ENCODE measurements at regions not wholly inside any gene's neighbourhood (a gene's known extent, or its start where the extent isn't known, plus 50 kb on each side); places are given as distances from the start of the nearest gene placed in this dataset.

- TF ChIP-seq CBX8 (IDR thresholded peaks at IDR 0.05; ENCODE audit: borderline replicate concordance, low read depth, low read length) (no peak), BACH1 (IDR thresholded peaks at IDR 0.05; ENCODE audit: low read length) (no peak), SAP30 (IDR thresholded peaks at IDR 0.05; ENCODE audit: insufficient read depth, insufficient replicate concordance, low read length) (no peak), HDAC6 (IDR thresholded peaks at IDR 0.05; ENCODE audit: low read depth, low read length) (no peak)
Measured at GRCh38 chr2:241947401-241947800, 77.9 kb downstream of the RTP5 start (continued).

Measured in H1 (cell line).